HEK293 (cell line): ENCODE measurements at regions not wholly inside any gene's neighbourhood (a gene's known extent, or its start where the extent isn't known, plus 50 kb on each side); places are given as distances from the start of the nearest gene placed in this dataset.

Source experiments
- CTCF ChIA-PET: fragments of 350-600 bp; formaldehyde crosslinking; extraction: SDS; loops from one replicate; lab custom pipeline; 2021; ENCODE audit warnings: antibody characterized with exemption; lab: Yijun Ruan, JAX
- POLR2A ChIA-PET: fragments of 300-600 bp; formaldehyde crosslinking; extraction: SDS; loops from one replicate; lab custom pipeline; 2020; ENCODE audit warnings: antibody characterized with exemption, inconsistent platforms; lab: Yijun Ruan, JAX
- H3K27ac ChIP-seq: fragments of 200-500 bp; sonication (Bioruptor generic); 2 replicates; pipeline ENCODE4 v1.5.1; 2014; ENCODE audit warnings: low read depth, low read length, control low read depth, inconsistent platforms; ENCODE audit errors: extremely low read depth
- H3K36me3 ChIP-seq, 2 experiments: fragments of 200-500 bp in 1 of 2; sonication (Bioruptor generic) in 1 of 2; 1 replicate in 1 of 2; 2 replicates in 1 of 2; pipeline ENCODE4 v1.5.1; 2014 to 2017; ENCODE audit warnings: inconsistent platforms in 2 of 2, low read length in 2 of 2; ENCODE audit not compliant: control insufficient read depth in 2 of 2, insufficient read depth in 1 of 2
- H3K4me1 ChIP-seq: fragments of 200-500 bp; sonication (Bioruptor generic); 2 replicates; pipeline ENCODE4 v1.5.1; 2014; ENCODE audit warnings: mild to moderate bottlenecking, low read length, inconsistent platforms; ENCODE audit not compliant: control insufficient read depth, insufficient read depth
- H3K4me3 ChIP-seq: 2 replicates; pipeline ENCODE4 v1.5.1; 2011; ENCODE audit warnings: low read depth, mild to moderate bottlenecking, control low read depth, low read length, moderate library complexity
- H3K9me3 ChIP-seq: fragments of 200-500 bp; sonication (Bioruptor generic); 2 replicates; pipeline ENCODE4 v1.5.1; 2014; ENCODE audit warnings: low read depth, low read length, inconsistent platforms; ENCODE audit not compliant: control insufficient read depth, insufficient read depth
- GLI4 ChIP-seq: fragments of 450-650 bp; formaldehyde crosslinking; IDR thresholded peaks from 2 replicates; pipeline ENCODE4 v1.5.1; 2016; ENCODE audit warnings: missing biosample characterization, missing genetic modification characterization
- GLIS1 ChIP-seq: fragments of 450-650 bp; formaldehyde crosslinking; IDR thresholded peaks from 2 replicates; pipeline ENCODE4 v1.5.1; 2016; ENCODE audit warnings: missing biosample characterization, missing genetic modification characterization
- GLIS2 ChIP-seq: fragments of 450-650 bp; formaldehyde crosslinking; IDR thresholded peaks from 2 replicates; pipeline ENCODE4 v1.5.1; 2016; ENCODE audit warnings: missing biosample characterization, missing genetic modification characterization
- HOXA7 ChIP-seq: sonication (generic); formaldehyde crosslinking; IDR thresholded peaks from 2 replicates; pipeline ENCODE4 v1.8.1; 2022; ENCODE audit warnings: missing genetic modification reagents, borderline replicate concordance
- MZF1 ChIP-seq: fragments of 450-650 bp; formaldehyde crosslinking; IDR thresholded peaks from 2 replicates; pipeline ENCODE4 v1.5.1; 2017; ENCODE audit warnings: missing biosample characterization, missing genetic modification characterization, borderline replicate concordance
- PBX3 ChIP-seq: sonication (generic); formaldehyde crosslinking; IDR thresholded peaks from 2 replicates; pipeline ENCODE4 v1.8.1; 2022; ENCODE audit warnings: mild to moderate bottlenecking, moderate library complexity, missing genetic modification reagents
- SP3 ChIP-seq: fragments of 450-650 bp; formaldehyde crosslinking; IDR thresholded peaks from 2 replicates; pipeline ENCODE4 v1.5.1; 2016; ENCODE audit warnings: missing biosample characterization, missing genetic modification characterization
- ZBTB1 ChIP-seq: fragments of 450-650 bp; formaldehyde crosslinking; IDR thresholded peaks from 2 replicates; pipeline ENCODE4 v1.5.1; 2016; ENCODE audit warnings: missing biosample characterization, missing genetic modification characterization
- ZBTB8A ChIP-seq: fragments of 450-650 bp; formaldehyde crosslinking; IDR thresholded peaks from 2 replicates; pipeline ENCODE4 v1.5.1; 2016; ENCODE audit warnings: missing biosample characterization, missing genetic modification characterization
- ZNF121 ChIP-seq: fragments of 450-650 bp; formaldehyde crosslinking; IDR thresholded peaks from 2 replicates; pipeline ENCODE4 v1.5.1; 2016; ENCODE audit warnings: missing biosample characterization, missing genetic modification characterization
- ZNF146 ChIP-seq: fragments of 450-650 bp; formaldehyde crosslinking; IDR thresholded peaks from 2 replicates; pipeline ENCODE4 v1.5.1; 2016; ENCODE audit warnings: missing biosample characterization, missing genetic modification characterization
- ZNF18 ChIP-seq: fragments of 450-650 bp; formaldehyde crosslinking; IDR thresholded peaks from 2 replicates; pipeline ENCODE4 v1.5.1; 2016; ENCODE audit warnings: missing biosample characterization, missing genetic modification characterization
- ZNF19 ChIP-seq: fragments of 450-650 bp; formaldehyde crosslinking; IDR thresholded peaks from 2 replicates; pipeline ENCODE4; 2016; ENCODE audit warnings: missing biosample characterization, missing genetic modification characterization, low read depth
- ZNF324 ChIP-seq: fragments of 450-650 bp; formaldehyde crosslinking; IDR thresholded peaks from 2 replicates; pipeline ENCODE4 v1.5.1; 2016; ENCODE audit warnings: missing biosample characterization, missing genetic modification characterization
- ZNF530 ChIP-seq: fragments of 450-650 bp; formaldehyde crosslinking; IDR thresholded peaks from 2 replicates; pipeline ENCODE4 v1.5.1; 2016; ENCODE audit warnings: low read depth, missing biosample characterization, missing genetic modification characterization
- ZNF792 ChIP-seq: fragments of 450-650 bp; formaldehyde crosslinking; IDR thresholded peaks from 2 replicates; pipeline ENCODE4 v1.5.1; 2016; ENCODE audit warnings: missing biosample characterization, missing genetic modification characterization
- ZSCAN5A ChIP-seq: fragments of 450-650 bp; formaldehyde crosslinking; IDR thresholded peaks from 2 replicates; pipeline ENCODE4 v1.5.1; 2016; ENCODE audit warnings: missing biosample characterization, missing genetic modification characterization
- TF ChIP-seq, protein P1 (sequence below): fragments of 450-650 bp; formaldehyde crosslinking; IDR thresholded peaks from 2 replicates; pipeline ENCODE4 v1.5.1; 2016; ENCODE audit warnings: missing biosample characterization, missing genetic modification characterization
- TF ChIP-seq, protein P2 (sequence below): fragments of 450-650 bp; formaldehyde crosslinking; IDR thresholded peaks from 2 replicates; pipeline ENCODE4 v1.5.1; 2016; ENCODE audit warnings: missing biosample characterization, missing genetic modification characterization, borderline replicate concordance

GRCh38 chr6:126235363-126235762 lies 104.6 kb upstream of the CENPW start:
- Histone ChIP-seq H3K4me3 (no peak overlapping the region), H3K9me3 (no peaks in the 10 kb centered on the region), H3K36me3 (no peaks in the 10 kb centered on the region), H3K4me1 (no peaks in the 10 kb centered on the region), H3K27ac (no peak overlapping the region)
- TF ChIP-seq ZNF146 (tag by site-specific recombination) (peak; percentile 67), ZNF530 (tag by site-specific recombination) (no peak), GLIS2 (tag by site-specific recombination) (no peak), GLIS1 (tag by site-specific recombination) (no peak)
- CTCF ChIA-PET, result interaction anchor here (0.5 kb wide), 1 partner anchor 64 kb away, joined by 3 read pairs; no protein-coding TSS in a partner anchor
- POLR2A ChIA-PET, result no interaction called here

- H3K4me3 ChIP-seq, result no peak overlapping the region
- H3K9me3 ChIP-seq, result no peaks in the 10 kb centered on the region
- H3K27ac ChIP-seq, result no peak overlapping the region
- H3K36me3 ChIP-seq, result no peaks in the 10 kb centered on the region
- TF ChIP-seq ZBTB1 (no peak), ZNF324 (no peak), GLI4 (tag by site-specific recombination) (no peak), HOXA7 (CRISPR knock-in tag) (no peak), ZNF121 (no peak), MZF1 (tag by site-specific recombination) (no peak), ZBTB8A (tag by site-specific recombination) (no peak), ZNF792 (no peak), ZSCAN5A (no peak), SP3 (no peak), ZNF19 (no peak), ZNF18 (tag by site-specific recombination) (no peak), PBX3 (CRISPR knock-in tag) (no peak)
- TF ChIP-seq, protein P1, sequence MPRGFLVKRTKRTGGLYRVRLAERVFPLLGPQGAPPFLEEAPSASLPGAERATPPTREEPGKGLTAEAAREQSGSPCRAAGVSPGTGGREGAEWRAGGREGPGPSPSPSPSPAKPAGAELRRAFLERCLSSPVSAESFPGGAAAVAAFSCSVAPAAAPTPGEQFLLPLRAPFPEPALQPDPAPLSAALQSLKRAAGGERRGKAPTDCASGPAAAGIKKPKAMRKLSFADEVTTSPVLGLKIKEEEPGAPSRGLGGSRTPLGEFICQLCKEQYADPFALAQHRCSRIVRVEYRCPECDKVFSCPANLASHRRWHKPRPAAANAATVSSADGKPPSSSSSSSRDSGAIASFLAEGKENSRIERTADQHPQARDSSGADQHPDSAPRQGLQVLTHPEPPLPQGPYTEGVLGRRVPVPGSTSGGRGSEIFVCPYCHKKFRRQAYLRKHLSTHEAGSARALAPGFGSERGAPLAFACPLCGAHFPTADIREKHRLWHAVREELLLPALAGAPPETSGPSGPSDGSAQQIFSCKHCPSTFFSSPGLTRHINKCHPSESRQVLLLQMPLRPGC, result no peak
- TF ChIP-seq, protein P2, sequence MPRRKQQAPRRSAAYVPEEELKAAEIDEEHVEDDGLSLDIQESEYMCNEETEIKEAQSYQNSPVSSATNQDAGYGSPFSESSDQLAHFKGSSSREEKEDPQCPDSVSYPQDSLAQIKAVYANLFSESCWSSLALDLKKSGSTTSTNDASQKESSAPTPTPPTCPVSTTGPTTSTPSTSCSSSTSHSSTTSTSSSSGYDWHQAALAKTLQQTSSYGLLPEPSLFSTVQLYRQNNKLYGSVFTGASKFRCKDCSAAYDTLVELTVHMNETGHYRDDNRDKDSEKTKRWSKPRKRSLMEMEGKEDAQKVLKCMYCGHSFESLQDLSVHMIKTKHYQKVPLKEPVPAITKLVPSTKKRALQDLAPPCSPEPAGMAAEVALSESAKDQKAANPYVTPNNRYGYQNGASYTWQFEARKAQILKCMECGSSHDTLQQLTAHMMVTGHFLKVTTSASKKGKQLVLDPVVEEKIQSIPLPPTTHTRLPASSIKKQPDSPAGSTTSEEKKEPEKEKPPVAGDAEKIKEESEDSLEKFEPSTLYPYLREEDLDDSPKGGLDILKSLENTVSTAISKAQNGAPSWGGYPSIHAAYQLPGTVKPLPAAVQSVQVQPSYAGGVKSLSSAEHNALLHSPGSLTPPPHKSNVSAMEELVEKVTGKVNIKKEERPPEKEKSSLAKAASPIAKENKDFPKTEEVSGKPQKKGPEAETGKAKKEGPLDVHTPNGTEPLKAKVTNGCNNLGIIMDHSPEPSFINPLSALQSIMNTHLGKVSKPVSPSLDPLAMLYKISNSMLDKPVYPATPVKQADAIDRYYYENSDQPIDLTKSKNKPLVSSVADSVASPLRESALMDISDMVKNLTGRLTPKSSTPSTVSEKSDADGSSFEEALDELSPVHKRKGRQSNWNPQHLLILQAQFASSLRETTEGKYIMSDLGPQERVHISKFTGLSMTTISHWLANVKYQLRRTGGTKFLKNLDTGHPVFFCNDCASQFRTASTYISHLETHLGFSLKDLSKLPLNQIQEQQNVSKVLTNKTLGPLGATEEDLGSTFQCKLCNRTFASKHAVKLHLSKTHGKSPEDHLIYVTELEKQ, result no peak
- ChIA-PET POLR2A (no interaction called here), CTCF (no interaction called here)
- H3K4me1 ChIP-seq, result no peaks in the 10 kb centered on the region
These were observed 94.8 kb upstream of the CENPW start for GRCh38 chr6:126245077-126245476.
